ENCODE measurements at regions not wholly inside any gene's neighbourhood (a gene's known extent, or its start where the extent isn't known, plus 50 kb on each side); places are given as distances from the start of the nearest gene placed in this dataset.

DNA sequence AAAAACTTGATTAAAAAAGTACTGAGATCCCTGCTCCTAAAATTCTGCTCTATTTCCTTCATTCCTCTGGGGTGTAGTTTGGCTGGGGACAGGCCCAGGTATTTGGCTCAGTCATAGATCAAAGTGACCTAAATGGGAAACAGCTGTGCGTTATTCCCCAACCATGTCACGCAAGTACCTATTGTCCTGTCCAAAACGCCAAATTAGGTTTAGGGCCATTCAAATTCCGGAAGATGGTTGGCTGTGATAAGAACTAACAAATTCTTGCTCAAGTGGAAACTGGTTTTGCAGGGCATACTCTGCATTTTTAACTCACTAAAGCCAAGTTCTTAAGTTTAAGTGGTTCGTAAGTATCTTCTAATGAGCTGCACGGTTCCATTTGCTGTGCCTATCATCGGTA, 147.6 kb upstream of the TMEM170B start (continued):
- TF ChIP-seq HOXC10 (CRISPR knock-in tag; IDR thresholded peaks at IDR 0.05) (no peak), GLIS1 (tag by site-specific recombination; IDR thresholded peaks at IDR 0.05) (no peak)

DNA sequence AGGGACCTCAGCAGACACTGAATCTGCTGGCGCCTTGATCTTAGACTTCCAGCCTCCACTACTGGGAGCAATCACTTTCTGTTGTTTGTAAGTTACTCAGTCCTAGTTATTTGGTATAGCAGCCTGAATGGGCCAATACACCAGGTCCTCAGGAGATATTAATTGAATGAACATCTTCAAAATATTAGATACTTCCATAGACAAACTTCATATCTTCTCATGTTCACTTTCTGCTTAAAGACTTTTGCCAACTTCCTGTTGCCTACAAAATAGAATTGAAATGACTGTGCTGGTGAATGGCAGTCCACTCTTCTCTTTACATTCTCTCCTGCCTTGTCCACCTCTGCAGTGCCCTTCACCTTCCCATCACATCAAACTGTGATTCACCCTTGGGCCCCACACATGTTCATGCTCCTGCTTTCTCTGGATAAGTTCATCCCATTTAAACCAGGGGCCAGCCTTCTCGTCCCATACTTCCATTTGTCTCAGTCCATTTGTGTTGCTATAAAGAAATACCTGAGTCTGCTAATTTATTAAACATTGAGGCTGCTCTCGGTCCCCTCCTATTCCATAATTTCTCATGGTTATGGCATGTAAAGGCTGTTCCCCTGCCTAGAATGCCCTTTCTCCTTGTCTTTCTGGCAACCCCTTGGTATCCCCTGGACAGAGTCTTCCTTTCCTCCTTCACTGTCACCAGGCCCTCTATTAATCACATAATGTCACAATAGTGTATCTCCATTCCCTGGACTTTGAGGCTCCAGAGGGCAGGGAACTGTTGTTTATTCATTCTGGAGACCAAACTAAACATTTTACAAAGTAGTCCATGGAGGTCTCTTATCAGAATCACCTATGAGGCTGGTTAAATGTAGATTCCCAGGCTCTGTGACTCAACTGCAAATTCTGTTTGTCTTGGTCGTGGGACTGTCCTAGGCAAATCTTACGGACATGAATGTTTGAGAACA, 148.3 kb upstream of the TMEM170B start:
- TF ChIP-seq ZNF548 (tag by site-specific recombination; IDR thresholded peaks at IDR 0.05) (no peak), SALL2 (tag by site-specific recombination; IDR thresholded peaks at IDR 0.05; ENCODE audit: borderline replicate concordance) (no peak), ZNF549 (tag by site-specific recombination; IDR thresholded peaks at IDR 0.05) (no peak)
- POLR2A ChIA-PET = no interaction called here
- no peaks in the 10 kb centered on the region for H3K9me3 ChIP-seq (ENCODE audit: control insufficient read depth, insufficient read depth, low read depth, low read length)
- peaks cover 4% of the 10 kb centered on the region; the same call in 1 of the 2 replicates for H3K4me1 ChIP-seq (ENCODE audit: control insufficient read depth, insufficient read depth, low read length)
- H3K36me3 ChIP-seq (ENCODE audit: control insufficient read depth in 2 of 2, insufficient read depth in 1 of 2, low read length in 2 of 2) = no peaks in the 10 kb centered on the region
- CTCF ChIA-PET = no interaction called here
- H3K4me3 ChIP-seq (ENCODE audit: low read depth, low read length) = no peak overlapping the region
- H3K27ac ChIP-seq (ENCODE audit: extremely low read depth, low read depth, low read length) = no peak overlapping the region

DNA sequence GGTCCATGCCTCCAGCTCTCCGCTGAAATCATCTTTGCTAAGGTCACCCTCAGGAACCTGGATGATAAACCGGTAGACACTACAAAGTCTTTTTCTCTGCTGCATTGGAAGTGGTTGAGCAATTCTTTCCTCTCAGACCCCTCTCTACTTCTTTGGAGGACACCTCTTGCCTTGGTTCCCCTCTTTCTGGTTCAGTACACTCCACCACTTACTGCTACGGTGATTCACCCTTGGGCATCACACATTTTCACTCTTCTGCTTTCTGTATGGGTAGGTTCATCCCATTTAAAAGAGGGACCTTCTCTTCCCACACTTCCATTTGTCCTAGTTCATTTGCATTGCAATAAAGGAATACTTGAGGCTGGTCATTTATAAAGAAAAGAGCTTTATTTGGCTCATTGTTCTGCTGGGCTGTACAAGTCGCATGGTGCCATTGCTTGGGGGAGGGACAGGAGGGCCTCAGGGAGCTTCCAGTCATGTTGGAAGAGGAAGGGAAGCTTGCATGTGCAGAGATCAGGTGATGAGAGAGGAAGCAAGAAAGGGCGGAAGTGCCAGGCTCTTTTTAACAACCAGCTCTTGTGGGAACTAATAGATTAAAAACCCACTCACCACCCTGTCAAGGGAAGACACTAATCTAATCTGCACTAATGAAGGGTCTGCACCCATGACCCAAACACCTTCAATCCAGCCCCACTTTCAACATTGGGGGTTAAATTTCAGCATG, 149.7 kb upstream of the TMEM170B start:
- POLR2A ChIA-PET = no interaction called here

More for the DNA sequence above, 149.7 kb upstream of the TMEM170B start:
- H3K4me3 ChIP-seq (ENCODE audit: low read depth, low read length) = no peak overlapping the region
- CTCF ChIA-PET = no interaction called here
- no peaks in the 10 kb centered on the region for H3K36me3 ChIP-seq (ENCODE audit: control insufficient read depth in 2 of 2, insufficient read depth in 1 of 2, low read length in 2 of 2)
- H3K4me1 ChIP-seq (ENCODE audit: control insufficient read depth, insufficient read depth, low read length) = no peaks in the 10 kb centered on the region; the same call in 1 of the 2 replicates
- no peaks in the 10 kb centered on the region for H3K9me3 ChIP-seq (ENCODE audit: control insufficient read depth, insufficient read depth, low read depth, low read length)
- no peak overlapping the region for H3K27ac ChIP-seq (ENCODE audit: extremely low read depth, low read depth, low read length)
- no peak for TF ChIP-seq OVOL3 (tag by site-specific recombination; IDR thresholded peaks at IDR 0.05)
- TF ChIP-seq, protein P1, sequence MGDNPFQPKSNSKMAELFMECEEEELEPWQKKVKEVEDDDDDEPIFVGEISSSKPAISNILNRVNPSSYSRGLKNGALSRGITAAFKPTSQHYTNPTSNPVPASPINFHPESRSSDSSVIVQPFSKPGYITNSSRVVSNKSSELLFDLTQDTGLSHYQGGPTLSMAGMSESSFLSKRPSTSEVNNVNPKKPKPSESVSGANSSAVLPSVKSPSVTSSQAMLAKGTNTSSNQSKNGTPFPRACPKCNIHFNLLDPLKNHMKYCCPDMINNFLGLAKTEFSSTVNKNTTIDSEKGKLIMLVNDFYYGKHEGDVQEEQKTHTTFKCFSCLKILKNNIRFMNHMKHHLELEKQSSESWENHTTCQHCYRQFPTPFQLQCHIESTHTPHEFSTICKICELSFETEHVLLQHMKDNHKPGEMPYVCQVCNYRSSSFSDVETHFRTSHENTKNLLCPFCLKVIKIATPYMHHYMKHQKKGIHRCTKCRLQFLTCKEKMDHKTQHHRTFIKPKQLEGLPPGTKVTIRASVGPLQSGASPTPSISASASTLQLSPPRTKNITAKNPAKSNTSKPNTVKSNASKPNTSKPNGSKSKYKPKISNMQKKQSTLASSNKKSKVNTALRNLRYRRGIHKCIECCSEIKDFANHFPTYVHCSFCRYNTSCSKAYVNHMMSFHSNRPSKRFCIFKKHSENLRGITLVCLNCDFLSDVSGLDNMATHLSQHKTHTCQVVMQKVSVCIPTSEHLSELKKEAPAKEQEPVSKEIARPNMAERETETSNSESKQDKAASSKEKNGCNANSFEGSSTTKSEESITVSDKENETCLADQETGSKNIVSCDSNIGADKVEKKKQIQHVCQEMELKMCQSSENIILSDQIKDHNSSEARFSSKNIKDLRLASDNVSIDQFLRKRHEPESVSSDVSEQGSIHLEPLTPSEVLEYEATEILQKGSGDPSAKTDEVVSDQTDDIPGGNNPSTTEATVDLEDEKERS (tag by site-specific recombination; IDR thresholded peaks at IDR 0.05) = no peak
- TF ChIP-seq, protein P2, sequence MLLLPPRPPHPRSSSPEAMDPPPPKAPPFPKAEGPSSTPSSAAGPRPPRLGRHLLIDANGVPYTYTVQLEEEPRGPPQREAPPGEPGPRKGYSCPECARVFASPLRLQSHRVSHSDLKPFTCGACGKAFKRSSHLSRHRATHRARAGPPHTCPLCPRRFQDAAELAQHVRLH (tag by site-specific recombination; IDR thresholded peaks at IDR 0.05) = no peak
- TF ChIP-seq, protein P3, sequence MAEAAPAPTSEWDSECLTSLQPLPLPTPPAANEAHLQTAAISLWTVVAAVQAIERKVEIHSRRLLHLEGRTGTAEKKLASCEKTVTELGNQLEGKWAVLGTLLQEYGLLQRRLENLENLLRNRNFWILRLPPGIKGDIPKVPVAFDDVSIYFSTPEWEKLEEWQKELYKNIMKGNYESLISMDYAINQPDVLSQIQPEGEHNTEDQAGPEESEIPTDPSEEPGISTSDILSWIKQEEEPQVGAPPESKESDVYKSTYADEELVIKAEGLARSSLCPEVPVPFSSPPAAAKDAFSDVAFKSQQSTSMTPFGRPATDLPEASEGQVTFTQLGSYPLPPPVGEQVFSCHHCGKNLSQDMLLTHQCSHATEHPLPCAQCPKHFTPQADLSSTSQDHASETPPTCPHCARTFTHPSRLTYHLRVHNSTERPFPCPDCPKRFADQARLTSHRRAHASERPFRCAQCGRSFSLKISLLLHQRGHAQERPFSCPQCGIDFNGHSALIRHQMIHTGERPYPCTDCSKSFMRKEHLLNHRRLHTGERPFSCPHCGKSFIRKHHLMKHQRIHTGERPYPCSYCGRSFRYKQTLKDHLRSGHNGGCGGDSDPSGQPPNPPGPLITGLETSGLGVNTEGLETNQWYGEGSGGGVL (tag by site-specific recombination; IDR thresholded peaks at IDR 0.05) = no peak
- no peak for TF ChIP-seq ZNF629 (tag by site-specific recombination; IDR thresholded peaks at IDR 0.05)
- no peak for TF ChIP-seq OSR2 (tag by site-specific recombination; IDR thresholded peaks at IDR 0.05)
- TF ChIP-seq SP2 (tag by site-specific recombination; IDR thresholded peaks at IDR 0.05) = no peak
- TF ChIP-seq, protein P4, sequence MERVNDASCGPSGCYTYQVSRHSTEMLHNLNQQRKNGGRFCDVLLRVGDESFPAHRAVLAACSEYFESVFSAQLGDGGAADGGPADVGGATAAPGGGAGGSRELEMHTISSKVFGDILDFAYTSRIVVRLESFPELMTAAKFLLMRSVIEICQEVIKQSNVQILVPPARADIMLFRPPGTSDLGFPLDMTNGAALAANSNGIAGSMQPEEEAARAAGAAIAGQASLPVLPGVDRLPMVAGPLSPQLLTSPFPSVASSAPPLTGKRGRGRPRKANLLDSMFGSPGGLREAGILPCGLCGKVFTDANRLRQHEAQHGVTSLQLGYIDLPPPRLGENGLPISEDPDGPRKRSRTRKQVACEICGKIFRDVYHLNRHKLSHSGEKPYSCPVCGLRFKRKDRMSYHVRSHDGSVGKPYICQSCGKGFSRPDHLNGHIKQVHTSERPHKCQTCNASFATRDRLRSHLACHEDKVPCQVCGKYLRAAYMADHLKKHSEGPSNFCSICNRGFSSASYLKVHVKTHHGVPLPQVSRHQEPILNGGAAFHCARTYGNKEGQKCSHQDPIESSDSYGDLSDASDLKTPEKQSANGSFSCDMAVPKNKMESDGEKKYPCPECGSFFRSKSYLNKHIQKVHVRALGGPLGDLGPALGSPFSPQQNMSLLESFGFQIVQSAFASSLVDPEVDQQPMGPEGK (tag by site-specific recombination; IDR thresholded peaks at IDR 0.05) = no peak
- TF ChIP-seq HOXD13 (CRISPR knock-in tag; IDR thresholded peaks at IDR 0.05; ENCODE audit: borderline replicate concordance) = no peak
- TF ChIP-seq, protein P5, sequence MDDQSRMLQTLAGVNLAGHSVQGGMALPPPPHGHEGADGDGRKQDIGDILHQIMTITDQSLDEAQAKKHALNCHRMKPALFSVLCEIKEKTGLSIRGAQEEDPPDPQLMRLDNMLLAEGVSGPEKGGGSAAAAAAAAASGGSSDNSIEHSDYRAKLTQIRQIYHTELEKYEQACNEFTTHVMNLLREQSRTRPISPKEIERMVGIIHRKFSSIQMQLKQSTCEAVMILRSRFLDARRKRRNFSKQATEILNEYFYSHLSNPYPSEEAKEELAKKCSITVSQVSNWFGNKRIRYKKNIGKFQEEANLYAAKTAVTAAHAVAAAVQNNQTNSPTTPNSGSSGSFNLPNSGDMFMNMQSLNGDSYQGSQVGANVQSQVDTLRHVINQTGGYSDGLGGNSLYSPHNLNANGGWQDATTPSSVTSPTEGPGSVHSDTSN (CRISPR knock-in tag; IDR thresholded peaks at IDR 0.05) = no peak
- no peak for TF ChIP-seq ZNF157 (tag by site-specific recombination; IDR thresholded peaks at IDR 0.05)
- no peak for TF ChIP-seq ZNF529 (tag by site-specific recombination; IDR thresholded peaks at IDR 0.05; ENCODE audit: insufficient replicate concordance)
- TF ChIP-seq ZBTB1 (tag by site-specific recombination; IDR thresholded peaks at IDR 0.05) = no peak
- TF ChIP-seq ZNF677 (tag by site-specific recombination; IDR thresholded peaks at IDR 0.05) = no peak
- TF ChIP-seq ZNF274 (IDR thresholded peaks at IDR 0.05; ENCODE audit: low read length) = no peak
- TF ChIP-seq ZNF274 (tag by site-specific recombination; IDR thresholded peaks at IDR 0.05; ENCODE audit: borderline replicate concordance) = no peak
- no peak for TF ChIP-seq ZNF600 (tag by site-specific recombination; IDR thresholded peaks at IDR 0.05)
